DOHH2 (cell line): ENCODE measurements at regions not wholly inside any gene's neighbourhood (a gene's known extent, or its start where the extent isn't known, plus 50 kb on each side); places are given as distances from the start of the nearest gene placed in this dataset.

Experiments used
- CTCF ChIP-seq: fragments of 200-600 bp; sonication (generic); IDR thresholded peaks from one replicate; pipeline ENCODE4 v1.5.1; 2014; ENCODE audit warnings: antibody characterized with exemption, mild to moderate bottlenecking, low read depth, low read length; ENCODE audit not compliant: poor library complexity, severe bottlenecking
- EZH2phosphoT487 ChIP-seq: fragments of 200-600 bp; sonication (generic); IDR thresholded peaks from 2 replicates; pipeline ENCODE4 v1.6.1; 2017; ENCODE audit warnings: borderline replicate concordance, mild to moderate bottlenecking, antibody characterized with exemption, low read length, moderate library complexity, mixed read lengths

- TF ChIP-seq CTCF: no peak
- no peak for TF ChIP-seq EZH2phosphoT487
Measured at GRCh38 chr2:226396541-226396940, 403.1 kb downstream of the IRS1 start.
